AG09309 (cell line): ENCODE measurements at regions not wholly inside any gene's neighbourhood (a gene's known extent, or its start where the extent isn't known, plus 50 kb on each side); places are given as distances from the start of the nearest gene placed in this dataset.

Experiments
- DNase-seq: peaks from one replicate; pipeline ENCODE4 v3.0.0-alpha.2; 2010; ENCODE audit warnings: low read depth
- H3K4me3 ChIP-seq: 2 replicates; pipeline ENCODE4 v1.5.1; 2011; ENCODE audit warnings: mild to moderate bottlenecking, low read depth, low read length, moderate library complexity; ENCODE audit not compliant: control insufficient read depth
- TF ChIP-seq, protein P1 (sequence below): IDR thresholded peaks from 2 replicates; pipeline ENCODE4 v1.5.1; 2011; ENCODE audit warnings: mild to moderate bottlenecking, low read depth, low read length, inconsistent platforms; ENCODE audit not compliant: insufficient read depth, control insufficient read depth; ENCODE audit errors: missing control alignments

GRCh38 chr18:57895182-57895581 is 92.1 kb upstream of the ATP8B1 start:
- TF ChIP-seq, protein P1, sequence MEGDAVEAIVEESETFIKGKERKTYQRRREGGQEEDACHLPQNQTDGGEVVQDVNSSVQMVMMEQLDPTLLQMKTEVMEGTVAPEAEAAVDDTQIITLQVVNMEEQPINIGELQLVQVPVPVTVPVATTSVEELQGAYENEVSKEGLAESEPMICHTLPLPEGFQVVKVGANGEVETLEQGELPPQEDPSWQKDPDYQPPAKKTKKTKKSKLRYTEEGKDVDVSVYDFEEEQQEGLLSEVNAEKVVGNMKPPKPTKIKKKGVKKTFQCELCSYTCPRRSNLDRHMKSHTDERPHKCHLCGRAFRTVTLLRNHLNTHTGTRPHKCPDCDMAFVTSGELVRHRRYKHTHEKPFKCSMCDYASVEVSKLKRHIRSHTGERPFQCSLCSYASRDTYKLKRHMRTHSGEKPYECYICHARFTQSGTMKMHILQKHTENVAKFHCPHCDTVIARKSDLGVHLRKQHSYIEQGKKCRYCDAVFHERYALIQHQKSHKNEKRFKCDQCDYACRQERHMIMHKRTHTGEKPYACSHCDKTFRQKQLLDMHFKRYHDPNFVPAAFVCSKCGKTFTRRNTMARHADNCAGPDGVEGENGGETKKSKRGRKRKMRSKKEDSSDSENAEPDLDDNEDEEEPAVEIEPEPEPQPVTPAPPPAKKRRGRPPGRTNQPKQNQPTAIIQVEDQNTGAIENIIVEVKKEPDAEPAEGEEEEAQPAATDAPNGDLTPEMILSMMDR = no peak
- no peak for DNase-seq
- no peak overlapping the region for H3K4me3 ChIP-seq

DNA sequence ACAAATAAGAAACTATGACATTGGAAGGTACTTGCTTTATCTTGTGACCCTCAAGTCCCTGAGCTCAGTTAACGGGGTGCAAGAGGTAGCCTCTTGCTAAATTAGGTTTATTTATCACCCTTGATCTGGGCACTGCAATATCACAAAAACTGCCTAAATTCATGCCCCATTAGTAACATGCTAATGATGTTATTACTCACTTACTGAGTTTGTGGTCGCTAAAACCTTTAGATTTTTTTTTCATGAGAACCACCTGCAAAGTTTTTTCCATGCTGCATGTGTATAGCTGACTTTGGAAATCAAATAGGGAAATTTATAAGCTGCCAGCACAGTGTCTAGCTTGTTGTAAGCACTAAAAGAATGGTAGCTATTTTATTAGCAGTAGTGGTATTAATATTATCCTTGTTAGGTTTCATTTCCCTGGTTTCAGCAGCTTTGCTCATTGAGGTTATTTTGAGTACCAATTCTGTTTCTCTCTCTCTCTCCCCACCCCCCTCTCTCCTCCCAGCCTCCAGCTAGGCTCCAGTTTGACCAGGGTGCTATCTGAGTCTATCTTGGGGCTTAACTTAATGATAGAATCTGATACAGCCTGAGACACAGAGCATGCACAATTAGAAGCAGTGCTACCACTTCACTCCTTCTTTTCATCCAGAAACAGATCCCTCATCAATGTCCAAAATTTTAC is 88.7 kb upstream of the ATP8B1 start:
- no peak overlapping the region for H3K4me3 ChIP-seq
- no peak for DNase-seq
- TF ChIP-seq, protein P1 = no peak

DNA sequence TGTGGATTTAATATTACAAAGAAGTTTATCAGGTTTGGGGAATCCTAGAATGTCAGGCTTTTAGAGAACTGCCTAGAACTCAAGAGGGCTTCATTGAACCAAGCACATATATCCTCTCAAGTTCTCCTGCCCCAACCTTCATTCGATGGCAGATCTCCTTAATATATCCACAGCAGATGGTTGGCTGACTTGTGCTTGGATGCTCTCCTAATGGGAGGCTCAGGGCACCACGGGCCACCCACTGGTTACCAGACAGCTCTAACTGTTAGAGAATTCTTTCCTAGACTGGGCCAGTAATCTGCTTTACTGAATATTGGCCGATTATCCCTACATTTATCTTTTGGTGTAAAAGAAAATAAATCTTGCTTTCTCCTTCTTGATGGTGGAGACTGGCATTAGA is 87.2 kb upstream of the ATP8B1 start:
- DNase-seq = no peak
- no peak overlapping the region for H3K4me3 ChIP-seq
- TF ChIP-seq, protein P1 = no peak

GRCh38 chr18:57889841-57890240 is 86.7 kb upstream of the ATP8B1 start:
- TF ChIP-seq, protein P1 = no peak
- H3K4me3 ChIP-seq = no peak overlapping the region
- DNase-seq = no peak

- H3K4me3 ChIP-seq = no peak overlapping the region
Measured at GRCh38 chr18:57887543-57888383, 84.6 kb upstream of the ATP8B1 start.

DNA sequence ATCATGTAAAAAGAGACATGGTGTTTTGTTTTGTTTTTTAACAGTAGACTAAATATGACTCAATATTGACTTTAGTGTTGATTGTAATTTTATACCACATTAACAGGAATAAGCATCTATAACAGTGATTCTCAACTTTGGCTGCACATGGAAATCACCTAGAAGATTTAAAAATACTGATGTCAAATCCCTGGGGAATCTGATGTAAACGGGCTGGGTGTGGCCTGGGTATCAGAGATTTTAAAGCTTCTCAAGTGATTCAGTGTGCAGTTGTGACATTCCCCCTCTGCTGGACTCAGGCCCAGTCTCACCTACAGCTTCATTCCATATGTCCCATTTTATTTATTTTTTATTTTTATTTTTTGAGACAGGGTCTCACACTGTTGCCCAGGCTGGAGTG is 82.8 kb upstream of the ATP8B1 start:
- no peak for DNase-seq
- TF ChIP-seq, protein P1 = no peak
- H3K4me3 ChIP-seq = no peak overlapping the region

More at GRCh38 chr18:57887543-57888383, 84.6 kb upstream of the ATP8B1 start:
- TF ChIP-seq, protein P1 = no peak
- no peak for DNase-seq
